Ishikawa (cell line): ENCODE measurements at regions not wholly inside any gene's neighbourhood (a gene's known extent, or its start where the extent isn't known, plus 50 kb on each side); places are given as distances from the start of the nearest gene placed in this dataset.

Experiments used
- CEBPB ChIP-seq: IDR thresholded peaks from 2 replicates; pipeline ENCODE4 v1.6.1; 2012
- CREB1 ChIP-seq: IDR thresholded peaks from 2 replicates; pipeline ENCODE4 v1.6.1; 2012; ENCODE audit warnings: low read depth
- EGR1 ChIP-seq: IDR thresholded peaks from 2 replicates; pipeline ENCODE4 v1.6.1; 2012
- EP300 ChIP-seq: IDR thresholded peaks from 2 replicates; pipeline ENCODE4 v1.6.1; 2012; ENCODE audit warnings: borderline replicate concordance
- FOXM1 ChIP-seq: IDR thresholded peaks from 2 replicates; pipeline ENCODE4 v1.6.1; 2012; ENCODE audit warnings: low read depth, borderline replicate concordance
- NFIC ChIP-seq: IDR thresholded peaks from 2 replicates; pipeline ENCODE4 v1.6.1; 2012
- RAD21 ChIP-seq: IDR thresholded peaks from 2 replicates; pipeline ENCODE4 v1.6.1; 2012; ENCODE audit warnings: low read depth
- TAF1 ChIP-seq: IDR thresholded peaks from 2 replicates; pipeline ENCODE4 v1.6.1; 2012; ENCODE audit warnings: low read depth, mild to moderate bottlenecking
- TCF12 ChIP-seq: IDR thresholded peaks from 2 replicates; pipeline ENCODE4 v1.6.1; 2012; ENCODE audit warnings: low read depth
- TEAD4 ChIP-seq: IDR thresholded peaks from 2 replicates; pipeline ENCODE4 v1.6.1; 2012
- YY1 ChIP-seq: IDR thresholded peaks from 2 replicates; pipeline ENCODE4 v1.6.1; 2012; ENCODE audit warnings: low read depth
- ZBTB7A ChIP-seq: IDR thresholded peaks from 2 replicates; pipeline ENCODE4 v1.6.1; 2012; ENCODE audit warnings: low read depth
- TF ChIP-seq, protein P1 (sequence below): IDR thresholded peaks from 2 replicates; pipeline ENCODE4 v1.6.1; 2012
- TF ChIP-seq, protein P2 (sequence below): IDR thresholded peaks from 2 replicates; pipeline ENCODE4 v1.6.1; 2012; ENCODE audit warnings: low read depth, mild to moderate bottlenecking

DNA sequence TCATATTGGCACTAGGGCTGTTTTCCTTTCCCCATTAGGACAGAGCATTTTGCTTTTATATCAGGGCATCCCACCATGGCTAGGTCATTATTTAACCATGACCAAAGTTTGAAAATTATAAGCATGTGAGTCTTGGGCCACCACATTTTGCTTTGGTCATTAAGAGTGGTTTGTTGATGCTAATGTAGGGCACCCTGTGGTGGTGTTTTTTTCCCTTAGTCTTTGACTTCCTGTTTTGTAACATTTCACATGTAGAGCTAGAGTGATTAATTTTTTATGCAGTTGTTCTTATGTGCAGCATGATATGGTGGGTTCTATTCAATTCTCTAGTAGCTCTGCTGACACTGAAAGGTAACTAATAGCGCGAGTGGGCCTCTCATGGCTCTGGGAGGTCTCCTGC, 249.6 kb upstream of the ROBO1 start:
- TF ChIP-seq TAF1 (no peak), EP300 (no peak), FOXM1 (no peak), YY1 (no peak), NFIC (no peak), RAD21 (no peak), TCF12 (no peak), CREB1 (no peak), TEAD4 (no peak), ZBTB7A (no peak), EGR1 (no peak), CEBPB (no peak)
- TF ChIP-seq, protein P1, sequence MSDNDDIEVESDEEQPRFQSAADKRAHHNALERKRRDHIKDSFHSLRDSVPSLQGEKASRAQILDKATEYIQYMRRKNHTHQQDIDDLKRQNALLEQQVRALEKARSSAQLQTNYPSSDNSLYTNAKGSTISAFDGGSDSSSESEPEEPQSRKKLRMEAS, result no peak
- TF ChIP-seq, protein P2, sequence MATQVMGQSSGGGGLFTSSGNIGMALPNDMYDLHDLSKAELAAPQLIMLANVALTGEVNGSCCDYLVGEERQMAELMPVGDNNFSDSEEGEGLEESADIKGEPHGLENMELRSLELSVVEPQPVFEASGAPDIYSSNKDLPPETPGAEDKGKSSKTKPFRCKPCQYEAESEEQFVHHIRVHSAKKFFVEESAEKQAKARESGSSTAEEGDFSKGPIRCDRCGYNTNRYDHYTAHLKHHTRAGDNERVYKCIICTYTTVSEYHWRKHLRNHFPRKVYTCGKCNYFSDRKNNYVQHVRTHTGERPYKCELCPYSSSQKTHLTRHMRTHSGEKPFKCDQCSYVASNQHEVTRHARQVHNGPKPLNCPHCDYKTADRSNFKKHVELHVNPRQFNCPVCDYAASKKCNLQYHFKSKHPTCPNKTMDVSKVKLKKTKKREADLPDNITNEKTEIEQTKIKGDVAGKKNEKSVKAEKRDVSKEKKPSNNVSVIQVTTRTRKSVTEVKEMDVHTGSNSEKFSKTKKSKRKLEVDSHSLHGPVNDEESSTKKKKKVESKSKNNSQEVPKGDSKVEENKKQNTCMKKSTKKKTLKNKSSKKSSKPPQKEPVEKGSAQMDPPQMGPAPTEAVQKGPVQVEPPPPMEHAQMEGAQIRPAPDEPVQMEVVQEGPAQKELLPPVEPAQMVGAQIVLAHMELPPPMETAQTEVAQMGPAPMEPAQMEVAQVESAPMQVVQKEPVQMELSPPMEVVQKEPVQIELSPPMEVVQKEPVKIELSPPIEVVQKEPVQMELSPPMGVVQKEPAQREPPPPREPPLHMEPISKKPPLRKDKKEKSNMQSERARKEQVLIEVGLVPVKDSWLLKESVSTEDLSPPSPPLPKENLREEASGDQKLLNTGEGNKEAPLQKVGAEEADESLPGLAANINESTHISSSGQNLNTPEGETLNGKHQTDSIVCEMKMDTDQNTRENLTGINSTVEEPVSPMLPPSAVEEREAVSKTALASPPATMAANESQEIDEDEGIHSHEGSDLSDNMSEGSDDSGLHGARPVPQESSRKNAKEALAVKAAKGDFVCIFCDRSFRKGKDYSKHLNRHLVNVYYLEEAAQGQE, result no peak
